ENCODE measurements at regions not wholly inside any gene's neighbourhood (a gene's known extent, or its start where the extent isn't known, plus 50 kb on each side); places are given as distances from the start of the nearest gene placed in this dataset.
"Not testable (repeated sequence)": the region's sequence is repeated elsewhere in the genome, so short reads cannot be mapped to it uniquely, and the experiment has no call there.

GRCh38 chrX:55813150-55813549 lies 95.6 kb downstream of the RRAGB start:
- no peak for DNase-seq

DNA sequence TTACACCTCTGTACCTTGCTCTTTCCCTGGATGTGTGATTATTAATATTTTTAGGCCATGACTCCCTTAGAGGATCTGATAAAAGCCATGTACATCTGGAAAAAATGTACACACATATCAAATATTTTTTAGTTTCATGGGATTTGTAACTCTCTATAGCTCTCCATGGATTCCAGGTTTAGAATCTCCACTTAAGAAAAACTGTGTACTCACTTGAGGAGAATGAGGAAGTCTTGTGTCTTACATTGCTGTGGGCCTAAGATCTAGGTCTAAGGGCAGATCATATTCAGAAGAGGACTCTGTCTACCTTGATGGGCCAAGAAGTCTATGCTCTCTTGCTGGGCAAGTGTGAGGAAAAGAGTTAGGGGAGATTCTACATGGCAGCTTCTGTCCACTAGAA lies 98.0 kb downstream of the RRAGB start:
- DNase-seq: no peak

DNA sequence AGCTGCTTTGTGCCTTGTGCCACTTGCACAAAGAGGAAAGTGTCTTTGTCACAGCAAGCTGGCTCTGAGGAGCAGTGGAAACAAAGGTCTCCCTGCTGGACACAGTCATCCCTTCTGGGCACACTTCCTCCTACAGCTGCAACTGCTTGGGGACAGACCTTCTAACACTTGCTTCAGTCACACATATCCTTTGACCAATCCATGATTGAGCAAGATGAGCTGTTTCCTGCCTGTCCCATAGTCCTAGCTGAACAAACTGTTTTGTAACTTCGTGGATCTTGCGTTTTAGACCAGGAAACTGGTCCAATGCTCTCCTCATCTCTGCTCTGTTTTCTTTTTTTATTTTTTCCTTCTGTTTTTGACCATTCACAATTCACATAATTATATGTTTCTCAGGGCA lies 98.5 kb downstream of the RRAGB start:
- DNase-seq: no peak

DNA sequence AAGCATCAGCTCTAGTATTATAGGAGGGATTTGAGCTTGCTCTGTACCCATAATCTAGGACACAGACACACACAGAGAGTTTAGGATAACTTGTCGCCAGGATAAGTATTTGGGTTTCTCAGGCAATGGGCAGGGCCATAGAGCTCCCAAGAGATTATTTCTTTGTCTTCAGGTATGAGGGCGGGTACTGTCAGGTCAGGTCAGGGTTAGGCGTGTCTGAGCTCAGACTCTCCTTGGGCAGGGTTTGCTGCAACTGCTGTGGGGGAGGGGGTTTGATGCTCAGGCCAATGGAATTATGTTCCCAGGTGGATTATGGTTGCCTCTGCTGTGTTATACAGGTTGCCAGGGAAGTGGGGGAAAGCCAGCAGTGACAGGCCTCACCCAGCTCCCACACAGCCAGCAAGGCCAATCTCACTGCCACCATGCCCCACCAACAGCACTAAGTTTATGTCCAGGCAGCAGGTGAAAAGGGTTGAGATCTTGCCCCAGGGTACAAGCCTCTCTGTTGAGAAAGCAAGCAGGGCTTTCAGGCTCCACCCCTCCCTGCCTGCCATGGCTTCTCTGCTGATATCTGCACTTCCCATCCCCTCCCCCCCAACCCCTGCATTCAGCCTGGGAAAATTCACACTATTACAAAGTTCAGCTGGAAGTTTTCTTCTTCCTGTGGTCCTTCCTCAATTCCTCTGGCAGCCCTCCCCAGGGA lies 101.3 kb downstream of the RRAGB start:
- DNase-seq: no peak

DNA sequence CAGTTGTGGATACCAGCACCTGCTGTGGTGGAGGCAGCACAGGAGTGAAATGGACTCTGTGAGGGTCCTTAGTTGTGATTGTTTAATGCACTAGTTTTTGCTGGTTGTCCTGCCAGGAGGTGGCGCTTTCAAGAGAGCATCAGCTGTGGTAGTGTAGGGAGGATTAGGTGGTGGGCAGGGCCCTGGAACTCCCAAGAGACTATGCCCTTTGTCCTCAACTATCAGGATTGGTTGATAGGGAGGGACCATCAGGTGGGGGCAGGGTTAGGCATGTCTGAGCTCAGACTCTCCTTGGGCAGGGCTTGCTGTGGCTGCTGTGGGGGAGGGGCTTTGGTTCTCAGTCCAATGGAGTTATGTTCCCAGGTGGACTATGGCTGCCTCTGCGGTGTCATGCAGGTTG lies 121.9 kb downstream of the RRAGB start:
- no peak for DNase-seq

DNA sequence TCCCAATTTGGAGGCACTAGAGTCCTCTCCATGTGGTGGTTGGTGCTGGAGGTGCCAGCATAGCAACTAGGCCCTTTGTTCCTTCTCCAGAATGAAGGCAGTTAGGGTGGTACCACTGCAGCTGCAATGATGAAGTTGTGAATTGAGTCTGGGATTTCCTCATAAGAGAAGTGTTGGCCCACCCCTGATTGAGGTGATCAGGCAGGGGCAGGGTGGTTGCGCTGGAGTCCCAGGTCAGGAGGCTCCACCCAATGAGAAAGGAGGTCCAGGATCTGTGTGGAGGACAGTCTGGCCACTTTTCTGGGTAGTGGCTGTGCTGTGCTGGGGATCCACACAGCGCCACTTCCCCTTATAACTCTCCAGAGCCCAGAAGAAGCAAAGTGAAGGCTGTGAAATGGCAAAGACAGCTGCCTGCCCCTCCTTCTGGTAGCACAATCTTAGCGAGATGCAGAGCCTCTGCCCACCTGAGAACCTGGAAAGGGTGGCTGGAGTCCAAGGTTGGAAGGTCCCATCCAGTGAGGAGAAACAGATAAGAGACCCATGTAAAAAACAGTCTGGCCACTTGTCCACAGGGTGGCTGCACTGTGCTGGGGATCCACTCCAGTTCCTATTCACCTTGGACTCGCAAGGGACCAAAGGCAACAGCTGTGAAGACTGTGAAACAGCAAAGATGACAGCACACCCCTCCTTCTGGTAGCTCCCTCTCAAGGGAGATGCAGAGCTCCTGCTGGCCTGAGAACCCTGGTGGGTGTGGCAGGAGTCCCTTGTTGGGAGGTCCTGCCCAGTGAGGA lies 124.6 kb downstream of the RRAGB start:
- no peak for DNase-seq

DNA sequence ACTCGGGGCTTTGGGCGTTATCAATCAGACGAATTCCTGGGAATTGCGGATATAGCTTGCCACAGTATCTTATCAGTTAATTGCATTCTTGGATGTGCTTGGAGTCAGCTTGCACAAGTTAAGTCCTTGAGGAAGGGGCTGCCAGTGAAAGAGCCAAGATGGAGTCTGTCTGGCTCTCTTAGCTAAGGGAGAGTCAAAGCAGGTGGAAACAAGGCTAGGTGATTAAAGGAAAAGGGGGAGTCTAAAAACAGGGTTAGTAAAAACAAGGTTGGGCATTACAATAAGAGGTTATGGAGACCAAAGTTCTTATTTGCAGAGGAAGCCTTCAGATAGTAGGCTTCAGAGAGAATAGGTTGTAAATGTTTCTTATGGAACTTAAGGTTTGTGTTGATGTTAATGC lies 149.2 kb downstream of the RRAGB start:
- not testable (repeated sequence) for DNase-seq

GRCh38 chrX:55867181-55867651 lies 149.7 kb downstream of the RRAGB start:
- DNase-seq: peak; percentile 0

DNA sequence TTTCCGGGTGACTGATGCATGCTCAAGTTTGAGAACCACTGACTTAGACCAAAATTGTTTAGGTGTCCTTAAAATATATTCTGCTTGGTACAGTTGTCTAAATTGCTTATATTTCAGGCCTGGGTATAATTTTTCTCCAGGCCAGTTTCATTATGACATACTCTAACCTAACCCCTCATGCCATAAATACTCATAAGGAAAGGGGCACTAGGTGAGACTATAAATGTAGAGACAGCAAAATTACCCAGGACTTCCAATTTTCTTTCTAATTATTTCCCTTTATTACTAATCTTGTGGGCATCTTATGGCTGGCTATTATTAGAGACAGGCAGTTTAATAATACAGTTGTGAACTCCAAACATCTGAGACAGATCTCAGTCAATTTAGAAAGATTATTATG lies 150.2 kb downstream of the RRAGB start:
- DNase-seq: no peak

- no peak for DNase-seq
Observed at GRCh38 chrX:55874807-55875206, 157.3 kb downstream of the RRAGB start.

GRCh38 chrX:55883541-55883940 lies 166.0 kb downstream of the RRAGB start:
- DNase-seq: not testable (repeated sequence)

DNA sequence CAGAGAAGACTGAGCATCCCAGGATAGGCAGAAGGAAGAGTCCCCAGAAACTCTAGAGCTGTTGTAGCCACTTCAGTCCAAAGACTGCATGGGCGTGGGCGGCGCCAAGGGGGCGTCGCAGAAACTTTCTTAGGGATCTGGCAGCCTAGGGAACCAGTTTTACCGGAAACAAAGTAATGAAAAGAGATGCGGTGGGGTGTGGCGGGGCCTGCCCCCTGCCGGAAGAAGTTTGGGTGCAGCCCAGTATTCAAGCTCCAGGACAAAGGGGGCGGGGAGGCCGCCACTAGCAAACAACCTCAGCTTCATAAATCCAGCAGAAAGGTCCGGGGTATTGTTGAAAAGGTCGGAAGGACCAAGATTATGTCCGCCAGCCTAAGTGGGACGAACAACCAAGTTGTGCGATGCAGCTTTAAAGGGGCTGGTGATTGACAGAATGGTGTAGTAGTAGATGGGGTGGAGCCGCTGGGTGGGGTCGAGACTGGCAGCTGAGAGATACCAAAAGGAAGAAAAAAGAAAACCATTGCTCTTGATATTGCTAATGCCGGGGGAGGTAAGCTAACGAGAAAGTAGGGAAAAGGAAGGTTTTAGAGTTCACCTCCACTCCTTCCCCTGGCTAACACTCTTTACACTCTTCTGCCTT lies 190.5 kb downstream of the RRAGB start:
- DNase-seq: peak; percentile 74

DNA sequence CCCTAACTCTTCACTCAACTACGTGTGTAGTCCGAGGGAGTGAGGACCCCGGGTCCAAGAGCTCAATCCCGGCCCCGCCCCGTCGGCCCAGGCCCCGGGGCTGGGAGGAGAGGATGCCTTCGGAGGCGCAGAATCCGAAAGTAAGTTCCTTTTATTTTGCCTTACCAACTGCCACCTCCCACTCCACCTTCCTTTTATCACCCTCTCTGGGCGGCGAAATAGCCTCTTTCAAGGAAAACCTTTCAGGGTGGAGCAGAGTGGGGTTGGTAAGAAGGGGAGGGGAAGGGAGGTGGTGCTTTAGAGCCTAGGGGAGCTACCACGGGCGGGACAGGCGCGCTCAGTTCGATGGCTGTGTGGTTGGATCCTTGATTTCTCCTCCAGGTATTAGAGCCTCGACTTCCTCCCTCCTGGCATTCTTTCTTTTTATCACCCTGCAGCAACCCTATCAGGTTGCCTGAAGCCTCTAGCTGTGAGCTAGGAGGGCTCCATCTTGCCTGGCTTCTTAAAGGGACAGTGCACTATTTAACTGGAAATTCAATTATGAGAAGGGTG lies 191.2 kb downstream of the RRAGB start:
- peak; percentile 16 for DNase-seq

GRCh38 chrX:55919367-55920221 lies 202.0 kb downstream of the RRAGB start:
- DNase-seq: no peak

DNA sequence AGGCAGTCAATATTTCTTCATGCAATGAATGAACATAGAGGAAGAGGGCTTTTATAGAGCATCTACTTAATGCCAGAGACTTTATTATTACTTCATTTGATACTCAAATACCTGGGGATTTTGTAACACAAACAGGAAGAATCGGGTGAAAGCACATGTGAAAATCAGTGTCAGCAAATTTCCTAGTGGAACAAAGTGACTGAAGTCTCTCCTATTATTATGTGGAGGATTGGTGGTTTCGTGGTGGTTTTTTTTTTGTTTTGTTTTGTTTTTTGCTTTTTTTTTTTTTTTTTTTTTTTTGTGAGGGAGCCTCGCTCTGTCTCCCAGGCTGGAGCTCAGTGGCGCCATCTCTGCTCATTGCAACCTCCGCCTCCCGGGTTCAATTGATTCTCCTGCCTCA lies 207.0 kb downstream of the RRAGB start:
- DNase-seq: no peak

GRCh38 chrX:55928529-55928928 lies 211.0 kb downstream of the RRAGB start:
- not testable (repeated sequence) for DNase-seq
